PC-9 (cell line): ENCODE measurements at regions not wholly inside any gene's neighbourhood (a gene's known extent, or its start where the extent isn't known, plus 50 kb on each side); places are given as distances from the start of the nearest gene placed in this dataset.

ENCODE experiments used
- BruUV-seq: library from RNA; stranded (reverse); fragments of 400-500 nt; replicated peaks from 2 replicates; lab custom pipeline; 2021; lab: Mats Ljungman, UMichigan
- CTCF ChIA-PET: fragments of 300-600 bp; sonication (Branson Sonifier 250); formaldehyde crosslinking; loops from one replicate; lab custom pipeline; 2022; ENCODE audit warnings: antibody characterized with exemption; lab: Charles Lee
- POLR2A ChIA-PET: fragments of 300-600 bp; sonication (Branson Sonifier 250); formaldehyde crosslinking; loops from one replicate; lab custom pipeline; 2022; ENCODE audit warnings: antibody characterized with exemption; ENCODE audit not compliant: unreplicated experiment; lab: Charles Lee
- DNase-seq, 2 experiments: peaks; one replicate each; pipeline versions ENCODE4 v3.0.0 to v3.0.0-alpha.2; 2015 to 2022; ENCODE audit warnings: mixed read lengths in 1 of 2
- H2AFZ ChIP-seq: fragments of 200-600 bp; sonication (generic); 2 replicates; pipeline ENCODE4 v1.8.1; 2017; ENCODE audit warnings: antibody characterized with exemption
- H3F3A ChIP-seq: fragments of 200-600 bp; sonication (generic); 2 replicates; pipeline ENCODE4 v1.8.1; 2017; ENCODE audit warnings: antibody characterized with exemption, mild to moderate bottlenecking, low read depth; ENCODE audit not compliant: insufficient read depth
- H3K27ac ChIP-seq: fragments of 200-600 bp; sonication (generic); 2 replicates; pipeline ENCODE4 v1.6.1; 2016; ENCODE audit warnings: mixed run types
- H3K27me3 ChIP-seq: fragments of 200-600 bp; sonication (generic); 2 replicates; pipeline ENCODE4 v1.6.1; 2016; ENCODE audit warnings: low read depth, mixed run types; ENCODE audit not compliant: insufficient read depth
- H3K36me3 ChIP-seq: fragments of 200-600 bp; sonication (generic); 2 replicates; pipeline ENCODE4 v1.6.1; 2016; ENCODE audit warnings: low read depth, mixed run types
- H3K4me1 ChIP-seq: fragments of 200-600 bp; sonication (generic); replicated peaks from 2 replicates; pipeline ENCODE4 v1.6.1; 2016; ENCODE audit warnings: mixed run types; ENCODE audit not compliant: insufficient read depth
- H3K4me2 ChIP-seq: fragments of 200-600 bp; sonication (generic); 2 replicates; pipeline ENCODE4 v1.6.1; 2017; ENCODE audit warnings: mixed run types
- H3K4me3 ChIP-seq: fragments of 200-600 bp; sonication (generic); 2 replicates; pipeline ENCODE4 v1.6.1; 2016; ENCODE audit warnings: mixed run types
- H3K79me2 ChIP-seq: fragments of 200-600 bp; sonication (generic); 2 replicates; pipeline ENCODE4 v1.6.1; 2017; ENCODE audit warnings: low read depth, mixed run types
- H3K9me2 ChIP-seq: fragments of 200-600 bp; sonication (generic); 2 replicates; pipeline ENCODE4 v1.8.1; 2017; ENCODE audit warnings: mild to moderate bottlenecking; ENCODE audit not compliant: insufficient read depth
- H3K9me3 ChIP-seq: fragments of 200-600 bp; sonication (generic); 2 replicates; pipeline ENCODE4 v1.8.1; 2016; ENCODE audit warnings: low read depth; ENCODE audit not compliant: insufficient read depth
- H4K20me1 ChIP-seq: fragments of 200-600 bp; sonication (generic); 2 replicates; pipeline ENCODE4 v1.8.1; 2017; ENCODE audit not compliant: insufficient read depth
- CTCF ChIP-seq: fragments of 200-600 bp; sonication (generic); conservative IDR thresholded peaks from 2 replicates; pipeline ENCODE4 v1.6.1; 2017; ENCODE audit warnings: mixed run types, antibody characterized with exemption, mild to moderate bottlenecking, moderate library complexity
- EZH2 ChIP-seq: fragments of 200-600 bp; sonication (generic); IDR thresholded peaks from 2 replicates; pipeline ENCODE4 v1.8.0; 2017; ENCODE audit warnings: antibody characterized with exemption, low read depth
- intact Hi-C: fragments of 100-400 bp; cut with micrococcal nuclease; formaldehyde crosslinking; loops from one replicate; pipeline ENCODE4 v1.10.0; 2022; ENCODE audit not compliant: unreplicated experiment

GRCh38 chr20:51131811-51132210, 108.9 kb upstream of the KCNG1 start:
- Histone ChIP-seq H3K27me3 (no peaks in the 10 kb centered on the region), H3K9me2 (no peaks in the 10 kb centered on the region), H3K79me2 (no peaks in the 10 kb centered on the region), H2AFZ (no peak overlapping the region), H3K4me3 (no peak overlapping the region), H3K36me3 (no peaks in the 10 kb centered on the region), H3K4me1 (peaks cover 31% of the 10 kb centered on the region), H3F3A (peaks cover 8% of the 10 kb centered on the region; the same call in 1 of the 2 replicates), H3K9me3 (no peaks in the 10 kb centered on the region), H4K20me1 (no peaks in the 10 kb centered on the region), H3K4me2 (no peak overlapping the region), H3K27ac (no peak overlapping the region)
- no peak for TF ChIP-seq EZH2
- no peak for TF ChIP-seq CTCF
- ChIA-PET POLR2A (no interaction called here), CTCF (no interaction called here)
- intact Hi-C loops, result no loop called here
- DNase-seq, result no peak
- no TSS peak for BruUV-seq

GRCh38 chr20:51129147-51129776, 106.4 kb upstream of the KCNG1 start:
- H3K4me2 ChIP-seq, result peak overlapping the region; percentile 39
- no peak for DNase-seq
- ChIA-PET CTCF (no interaction called here), POLR2A (interaction anchor here (0.6 kb wide), 1 partner anchor 962 kb away, joined by 4 read pairs; no protein-coding TSS in a partner anchor)
- H3K27me3 ChIP-seq, result no peaks in the 10 kb centered on the region
- H2AFZ ChIP-seq, result 0 out of 2 replicates have a peak overlapping the region, but pooled peaks have one; percentile 39
- H3K4me3 ChIP-seq, result no peak overlapping the region
- no peaks in the 10 kb centered on the region for H3K9me3 ChIP-seq
- no peaks in the 10 kb centered on the region for H3K36me3 ChIP-seq
- no peaks in the 10 kb centered on the region for H4K20me1 ChIP-seq
- H3K79me2 ChIP-seq, result no peaks in the 10 kb centered on the region
- H3K4me1 ChIP-seq, result peaks cover 42% of the 10 kb centered on the region
- intact Hi-C loops, result no loop called here
- TF ChIP-seq CTCF (no peak), EZH2 (no peak)
- peaks cover 16% of the 10 kb centered on the region; the same call in 1 of the 2 replicates for H3F3A ChIP-seq
- no TSS peak for BruUV-seq
- no peak overlapping the region for H3K27ac ChIP-seq
- no peaks in the 10 kb centered on the region for H3K9me2 ChIP-seq

GRCh38 chr20:51128198-51128597, 105.3 kb upstream of the KCNG1 start:
- Histone ChIP-seq H2AFZ (no peak overlapping the region), H3K27ac (no peak overlapping the region), H3K4me3 (no peak overlapping the region), H3K27me3 (no peaks in the 10 kb centered on the region), H3K9me2 (no peaks in the 10 kb centered on the region), H4K20me1 (no peaks in the 10 kb centered on the region), H3F3A (peaks cover 16% of the 10 kb centered on the region; the same call in 1 of the 2 replicates), H3K79me2 (no peaks in the 10 kb centered on the region), H3K36me3 (no peaks in the 10 kb centered on the region), H3K4me1 (peaks cover 47% of the 10 kb centered on the region), H3K4me2 (peak overlapping the region; percentile 39), H3K9me3 (no peaks in the 10 kb centered on the region)
- CTCF ChIA-PET, result interaction anchor here (0.5 kb wide), 1 partner anchor 335 kb away, joined by 3 read pairs; no protein-coding TSS in a partner anchor
- no peak for TF ChIP-seq EZH2
- no peak for TF ChIP-seq CTCF
- BruUV-seq, result no TSS peak
- peak in 1 of 2 experiments; percentile 70 for DNase-seq
- POLR2A ChIA-PET, result no interaction called here
- intact Hi-C loops, result no loop called here
